ENCODE measurements at regions not wholly inside any gene's neighbourhood (a gene's known extent, or its start where the extent isn't known, plus 50 kb on each side); places are given as distances from the start of the nearest gene placed in this dataset.

- H3K27ac Mint-ChIP-seq, result no peak overlapping the region
- no peaks in the 10 kb centered on the region for H3K27me3 Mint-ChIP-seq
- H3K4me3 Mint-ChIP-seq, result no peak overlapping the region
- no peaks in the 10 kb centered on the region for H3K9me3 Mint-ChIP-seq
- H3K36me3 Mint-ChIP-seq (ENCODE audit: low read depth), result peaks cover 15% of the 10 kb centered on the region
- H3K4me1 Mint-ChIP-seq (ENCODE audit: low read depth), result peaks cover 17% of the 10 kb centered on the region
Observed at GRCh38 chr13:73903561-73903960, 230.6 kb downstream of the KLF12 start.

GRCh38 chr13:73902847-73903246 lies 231.4 kb downstream of the KLF12 start:
- Mint-ChIP-seq H3K27ac (no peak overlapping the region), H3K36me3 (ENCODE audit: low read depth) (peaks cover 15% of the 10 kb centered on the region), H3K4me1 (ENCODE audit: low read depth) (peaks cover 22% of the 10 kb centered on the region), H3K4me3 (no peak overlapping the region), H3K27me3 (no peaks in the 10 kb centered on the region), H3K9me3 (no peaks in the 10 kb centered on the region)

- Mint-ChIP-seq H3K36me3 (ENCODE audit: low read depth) (peaks cover 19% of the 10 kb centered on the region), H3K27ac (no peak overlapping the region), H3K4me3 (no peak overlapping the region), H3K27me3 (no peaks in the 10 kb centered on the region), H3K4me1 (ENCODE audit: low read depth) (peaks cover 27% of the 10 kb centered on the region), H3K9me3 (no peaks in the 10 kb centered on the region)
Observed at GRCh38 chr13:73902296-73902695, 231.9 kb downstream of the KLF12 start.

GRCh38 chr13:73901324-73902068 lies 232.7 kb downstream of the KLF12 start:
- Mint-ChIP-seq H3K27me3 (no peaks in the 10 kb centered on the region), H3K27ac (no peak overlapping the region), H3K4me3 (no peak overlapping the region), H3K36me3 (ENCODE audit: low read depth) (peaks cover 25% of the 10 kb centered on the region), H3K4me1 (ENCODE audit: low read depth) (peaks cover 35% of the 10 kb centered on the region), H3K9me3 (no peaks in the 10 kb centered on the region)

- H3K9me3 Mint-ChIP-seq, result no peaks in the 10 kb centered on the region
Observed at GRCh38 chr13:73900591-73900990, 233.6 kb downstream of the KLF12 start.

GRCh38 chr13:73898899-73899298 lies 235.3 kb downstream of the KLF12 start:
- Mint-ChIP-seq H3K36me3 (ENCODE audit: low read depth) (peaks cover 21% of the 10 kb centered on the region), H3K27ac (no peak overlapping the region), H3K4me1 (ENCODE audit: low read depth) (peaks cover 58% of the 10 kb centered on the region), H3K4me3 (no peak overlapping the region), H3K27me3 (no peaks in the 10 kb centered on the region), H3K9me3 (no peaks in the 10 kb centered on the region)

More at GRCh38 chr13:73900591-73900990, 233.6 kb downstream of the KLF12 start:
- peaks cover 29% of the 10 kb centered on the region for H3K36me3 Mint-ChIP-seq (ENCODE audit: low read depth)
- peaks cover 44% of the 10 kb centered on the region for H3K4me1 Mint-ChIP-seq (ENCODE audit: low read depth)
- no peaks in the 10 kb centered on the region for H3K27me3 Mint-ChIP-seq
- H3K27ac Mint-ChIP-seq, result no peak overlapping the region
- H3K4me3 Mint-ChIP-seq, result no peak overlapping the region

- no peak overlapping the region for H3K27ac Mint-ChIP-seq
- H3K4me3 Mint-ChIP-seq, result no peak overlapping the region
- peaks cover 58% of the 10 kb centered on the region for H3K4me1 Mint-ChIP-seq (ENCODE audit: low read depth)
- no peaks in the 10 kb centered on the region for H3K9me3 Mint-ChIP-seq
- peaks cover 18% of the 10 kb centered on the region for H3K36me3 Mint-ChIP-seq (ENCODE audit: low read depth)
- H3K27me3 Mint-ChIP-seq, result no peaks in the 10 kb centered on the region
Observed at GRCh38 chr13:73898276-73898675, 235.9 kb downstream of the KLF12 start.

- Mint-ChIP-seq H3K27me3 (no peaks in the 10 kb centered on the region), H3K4me3 (peak overlapping the region; percentile 4), H3K36me3 (ENCODE audit: low read depth) (peaks cover 18% of the 10 kb centered on the region), H3K9me3 (no peaks in the 10 kb centered on the region), H3K27ac (peak overlapping the region; percentile 72), H3K4me1 (ENCODE audit: low read depth) (peaks cover 45% of the 10 kb centered on the region)
Observed at GRCh38 chr13:73894995-73895571, 239.1 kb downstream of the KLF12 start.

- Mint-ChIP-seq H3K27ac (no peak overlapping the region), H3K27me3 (no peaks in the 10 kb centered on the region), H3K36me3 (ENCODE audit: low read depth) (peaks cover 20% of the 10 kb centered on the region), H3K9me3 (no peaks in the 10 kb centered on the region), H3K4me3 (no peak overlapping the region), H3K4me1 (ENCODE audit: low read depth) (peaks cover 41% of the 10 kb centered on the region)
Observed at GRCh38 chr13:73893833-73894232, 240.4 kb downstream of the KLF12 start.

GRCh38 chr13:73891805-73892204 lies 242.4 kb downstream of the KLF12 start:
- no peak overlapping the region for H3K27ac Mint-ChIP-seq
- H3K9me3 Mint-ChIP-seq, result no peaks in the 10 kb centered on the region
- peaks cover 26% of the 10 kb centered on the region for H3K4me1 Mint-ChIP-seq (ENCODE audit: low read depth)
- H3K36me3 Mint-ChIP-seq (ENCODE audit: low read depth), result peaks cover 15% of the 10 kb centered on the region
- H3K27me3 Mint-ChIP-seq, result no peaks in the 10 kb centered on the region
- H3K4me3 Mint-ChIP-seq, result no peak overlapping the region

- peaks cover 26% of the 10 kb centered on the region for H3K36me3 Mint-ChIP-seq (ENCODE audit: low read depth)
- H3K27me3 Mint-ChIP-seq, result no peaks in the 10 kb centered on the region
- H3K4me1 Mint-ChIP-seq (ENCODE audit: low read depth), result peaks cover 35% of the 10 kb centered on the region
- no peak overlapping the region for H3K4me3 Mint-ChIP-seq
- H3K27ac Mint-ChIP-seq, result no peak overlapping the region
- peaks cover 14% of the 10 kb centered on the region for H3K9me3 Mint-ChIP-seq
Observed at GRCh38 chr13:73883162-73883561, 251.0 kb downstream of the KLF12 start.

- H3K4me1 Mint-ChIP-seq (ENCODE audit: low read depth), result peaks cover 30% of the 10 kb centered on the region
- peaks cover 20% of the 10 kb centered on the region for H3K36me3 Mint-ChIP-seq (ENCODE audit: low read depth)
- H3K4me3 Mint-ChIP-seq, result no peak overlapping the region
- H3K27me3 Mint-ChIP-seq, result no peaks in the 10 kb centered on the region
- H3K9me3 Mint-ChIP-seq, result peaks cover 4% of the 10 kb centered on the region
- no peak overlapping the region for H3K27ac Mint-ChIP-seq
Observed at GRCh38 chr13:73880365-73880764, 253.8 kb downstream of the KLF12 start.

GRCh38 chr13:73879346-73880015 lies 254.7 kb downstream of the KLF12 start:
- Mint-ChIP-seq H3K4me3 (no peak overlapping the region), H3K27ac (no peak overlapping the region), H3K9me3 (peaks cover 4% of the 10 kb centered on the region)

GRCh38 chr13:73877399-73877798 lies 256.8 kb downstream of the KLF12 start:
- Mint-ChIP-seq H3K9me3 (peaks cover 4% of the 10 kb centered on the region), H3K36me3 (ENCODE audit: low read depth) (peaks cover 14% of the 10 kb centered on the region), H3K4me1 (ENCODE audit: low read depth) (peaks cover 41% of the 10 kb centered on the region), H3K27me3 (no peaks in the 10 kb centered on the region), H3K27ac (no peak overlapping the region), H3K4me3 (no peak overlapping the region)

More at GRCh38 chr13:73879346-73880015, 254.7 kb downstream of the KLF12 start:
- Mint-ChIP-seq H3K4me1 (ENCODE audit: low read depth) (peaks cover 32% of the 10 kb centered on the region), H3K36me3 (ENCODE audit: low read depth) (peaks cover 14% of the 10 kb centered on the region), H3K27me3 (no peaks in the 10 kb centered on the region)

GRCh38 chr13:73876323-73876722 lies 257.9 kb downstream of the KLF12 start:
- Mint-ChIP-seq H3K4me3 (no peak overlapping the region), H3K9me3 (peaks cover 4% of the 10 kb centered on the region), H3K36me3 (ENCODE audit: low read depth) (peaks cover 14% of the 10 kb centered on the region), H3K27me3 (no peaks in the 10 kb centered on the region), H3K27ac (no peak overlapping the region), H3K4me1 (ENCODE audit: low read depth) (peaks cover 46% of the 10 kb centered on the region)

Measured in stimulated activated naive CD8-positive, alpha-beta T cell treated with anti-CD3 and anti-CD28 coated beads, Interleukin-15, Interleukin-2, amounts not matched to agents 100 ng/mL and 50 ng/mL, for 24 hours (primary cell).